CD14-positive monocyte (primary cell): ENCODE measurements at regions not wholly inside any gene's neighbourhood (a gene's known extent, or its start where the extent isn't known, plus 50 kb on each side); places are given as distances from the start of the nearest gene placed in this dataset.

Source experiments
- DNase-seq, 3 donors: peaks; one replicate each; pipeline ENCODE4 v3.0.0-alpha.2; 2011 to 2022
- H2AFZ ChIP-seq: 2 replicates; pipeline ENCODE4 v1.6.0; 2012; ENCODE audit warnings: mild to moderate bottlenecking, low read depth, low read length, inconsistent platforms; ENCODE audit not compliant: insufficient read depth, poor library complexity, severe bottlenecking
- H3K27ac ChIP-seq, 2 donors: 1 replicate in 1 of 2; 2 replicates in 1 of 2; pipeline ENCODE4 v1.5.1; 2012 to 2013; ENCODE audit warnings: low read length in 2 of 2, control low read depth in 1 of 2, inconsistent platforms in 1 of 2, low read depth in 1 of 2, mild to moderate bottlenecking in 1 of 2
- H3K27me3 ChIP-seq, 2 donors: one replicate each; pipeline versions ENCODE4 v1.6.0 to v1.6.1; 2011 to 2013; ENCODE audit warnings: low read length in 2 of 2; ENCODE audit not compliant: control insufficient read depth in 2 of 2, insufficient read depth in 2 of 2
- H3K36me3 ChIP-seq, 2 donors: replicated peaks in 1 of 2; 1 replicate in 1 of 2; 2 replicates in 1 of 2; pipeline versions ENCODE4 v1.5.1 to v1.6.1; 2012 to 2013; ENCODE audit warnings: low read length in 2 of 2, control low read depth in 1 of 2, inconsistent platforms in 1 of 2, mild to moderate bottlenecking in 1 of 2; ENCODE audit not compliant: insufficient read depth in 2 of 2, control insufficient read depth in 1 of 2
- H3K4me1 ChIP-seq, 2 donors: 1 replicate in 1 of 2; 2 replicates in 1 of 2; pipeline versions ENCODE4 v1.5.1 to v1.6.1; 2012 to 2013; ENCODE audit warnings: low read length in 2 of 2, control low read depth in 1 of 2, inconsistent platforms in 1 of 2, mild to moderate bottlenecking in 1 of 2, moderate library complexity in 1 of 2; ENCODE audit not compliant: insufficient read depth in 2 of 2, control insufficient read depth in 1 of 2
- H3K4me2 ChIP-seq: replicated peaks from 2 replicates; pipeline ENCODE3; 2012; ENCODE audit warnings: low read length, moderate library complexity, mild to moderate bottlenecking; ENCODE audit not compliant: poor library complexity, severe bottlenecking; ENCODE audit errors: extremely low read depth
- H3K4me3 ChIP-seq, 3 experiments: fragments of 200-600 bp in 1 of 3; sonication (generic) in 1 of 3; replicated peaks in 1 of 3; 1 replicate in 2 of 3; 2 replicates in 1 of 3; pipeline ENCODE4 v1.5.1; 2011 to 2013; ENCODE audit warnings: low read length in 3 of 3, mild to moderate bottlenecking in 3 of 3, control low read depth in 2 of 3, low read depth in 2 of 3, inconsistent platforms in 1 of 3, moderate library complexity in 1 of 3
- H3K79me2 ChIP-seq: 2 replicates; pipeline ENCODE4 v1.6.0; 2012; ENCODE audit warnings: mild to moderate bottlenecking, control low read depth, inconsistent platforms, low read length, moderate library complexity; ENCODE audit not compliant: insufficient read depth
- H3K9ac ChIP-seq: 2 replicates; pipeline ENCODE4 v1.6.0; 2017; ENCODE audit warnings: low read length, mild to moderate bottlenecking; ENCODE audit not compliant: insufficient read depth, poor library complexity, severe bottlenecking
- H3K9me3 ChIP-seq, 2 donors: replicated peaks in 1 of 2; 1 replicate in 1 of 2; 2 replicates in 1 of 2; pipeline versions ENCODE4 v1.5.1 to v1.6.1; 2012 to 2013; ENCODE audit warnings: low read length in 2 of 2, control low read depth in 1 of 2; ENCODE audit not compliant: control insufficient read depth in 1 of 2, insufficient read depth in 1 of 2
- H4K20me1 ChIP-seq: 2 replicates; pipeline ENCODE4 v1.6.0; 2012; ENCODE audit warnings: mild to moderate bottlenecking, low read length, control low read depth, moderate library complexity; ENCODE audit not compliant: insufficient read depth
- H3K27ac Mint-ChIP-seq, 7 donors: one replicate each; pipeline ENCODE4 v1.8.0; 2020; ENCODE audit warnings: mild to moderate bottlenecking in 7 of 7, mixed read lengths in 7 of 7, moderate library complexity in 6 of 7, inconsistent platforms in 2 of 7
- H3K27me3 Mint-ChIP-seq, 3 donors: one replicate each; pipeline ENCODE4 v1.8.0; 2021 to 2022; ENCODE audit warnings: low read depth in 3 of 3, mild to moderate bottlenecking in 3 of 3, mixed read lengths in 3 of 3, moderate library complexity in 3 of 3, inconsistent platforms in 1 of 3
- H3K36me3 Mint-ChIP-seq, 2 donors: one replicate each; pipeline ENCODE4 v1.8.0; 2020; ENCODE audit warnings: mixed read lengths in 2 of 2, inconsistent platforms in 1 of 2, mild to moderate bottlenecking in 1 of 2
- H3K4me1 Mint-ChIP-seq: one replicate; pipeline ENCODE4 v1.8.0; 2020; ENCODE audit warnings: mild to moderate bottlenecking, mixed read lengths
- H3K4me3 Mint-ChIP-seq, 2 donors: one replicate each; pipeline ENCODE4 v1.8.0; 2020; ENCODE audit warnings: mild to moderate bottlenecking in 2 of 2, mixed read lengths in 2 of 2, moderate library complexity in 1 of 2
- H3K9me3 Mint-ChIP-seq, 7 donors: one replicate each; pipeline ENCODE4 v1.8.0; 2020 to 2022; ENCODE audit warnings: mixed read lengths in 7 of 7, mild to moderate bottlenecking in 6 of 7, moderate library complexity in 6 of 7, inconsistent platforms in 2 of 7
- WGBS: methylation state at CpG from one replicate; pipeline ENCODE4 v1.1.5; 2013; ENCODE audit warnings: missing lambda C conversion rate; ENCODE audit not compliant: insufficient coverage; 5-methylcytosine and 5-hydroxymethylcytosine counted together
- intact Hi-C, 2 donors: fragments of 100-400 bp; cut with micrococcal nuclease; formaldehyde crosslinking; loops; one replicate each; pipeline versions ENCODE4 v1.15.0 to v1.15.1; 2023
- TF ChIP-seq, protein P1 (sequence below): fragments of 200-600 bp; IDR thresholded peaks from one replicate; pipeline ENCODE4 v1.8.0; 2022; ENCODE audit warnings: antibody characterized with exemption, mild to moderate bottlenecking

DNA sequence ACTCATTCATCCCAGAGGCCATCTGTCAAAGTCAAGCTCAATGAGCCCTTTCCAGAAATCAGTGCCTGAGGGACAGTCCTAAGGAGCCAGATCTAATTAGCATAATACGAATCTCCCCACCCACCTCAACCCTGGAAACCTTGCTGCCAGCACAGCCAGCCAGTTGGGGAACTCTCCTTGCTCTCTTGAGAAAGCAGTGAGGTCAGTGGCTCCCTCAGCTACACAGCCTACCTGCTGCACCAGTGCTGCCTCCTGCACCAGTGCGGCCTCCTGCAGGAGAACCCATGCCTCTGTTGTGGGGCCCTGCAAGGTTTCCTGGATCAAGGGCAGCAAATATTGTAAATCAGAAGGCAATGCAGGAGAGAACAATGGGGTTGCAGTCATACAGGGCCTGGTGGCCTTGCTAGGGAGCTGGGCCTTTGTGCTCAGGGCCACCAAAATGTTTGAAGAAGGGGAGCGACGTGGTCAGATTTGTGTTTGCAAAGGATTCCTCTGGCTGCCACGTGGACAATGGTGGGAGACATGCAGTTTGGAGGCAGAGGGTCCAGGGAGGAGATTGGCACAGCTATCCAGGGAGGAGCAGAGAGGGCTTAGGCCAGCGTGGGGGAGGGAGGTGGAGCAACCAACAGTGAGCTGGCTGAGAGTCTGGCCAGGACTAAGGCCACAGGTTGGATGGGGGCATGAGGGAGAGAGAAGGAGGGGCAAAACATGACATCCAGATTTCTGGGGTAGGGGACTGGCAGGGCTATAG, 124.3 kb upstream of the MAMLD1 start:
- no peaks in the 10 kb centered on the region for H4K20me1 ChIP-seq
- intact Hi-C loops, result no loop called here
- H3K79me2 ChIP-seq, result no peaks in the 10 kb centered on the region
- H3K9me3 ChIP-seq, result no peaks in the 10 kb centered on the region
- H3K27me3 ChIP-seq, result no peaks in the 10 kb centered on the region
- Mint-ChIP-seq H3K36me3 (no peaks in the 10 kb centered on the region), H3K9me3 (peaks cover 0 to 3% (median 0%) of the 10 kb centered on the region in 7 donors), H3K27ac (no peak overlapping the region), H3K27me3 (peaks cover 0 to 1% (median 0%) of the 10 kb centered on the region in 3 donors), H3K4me3 (no peak overlapping the region), H3K4me1 (no peaks in the 10 kb centered on the region)
- H2AFZ ChIP-seq, result no peak overlapping the region
- no peak for DNase-seq
- no peak overlapping the region for H3K4me2 ChIP-seq
- H3K4me1 ChIP-seq, result no peaks in the 10 kb centered on the region
- 69% methylated on average over 5 of the region's 6 CpGs for WGBS
- no peak overlapping the region for H3K27ac ChIP-seq
- no peaks in the 10 kb centered on the region for H3K36me3 ChIP-seq
- H3K4me3 ChIP-seq, result no peak overlapping the region
- H3K9ac ChIP-seq, result no peak overlapping the region
- TF ChIP-seq, protein P1, sequence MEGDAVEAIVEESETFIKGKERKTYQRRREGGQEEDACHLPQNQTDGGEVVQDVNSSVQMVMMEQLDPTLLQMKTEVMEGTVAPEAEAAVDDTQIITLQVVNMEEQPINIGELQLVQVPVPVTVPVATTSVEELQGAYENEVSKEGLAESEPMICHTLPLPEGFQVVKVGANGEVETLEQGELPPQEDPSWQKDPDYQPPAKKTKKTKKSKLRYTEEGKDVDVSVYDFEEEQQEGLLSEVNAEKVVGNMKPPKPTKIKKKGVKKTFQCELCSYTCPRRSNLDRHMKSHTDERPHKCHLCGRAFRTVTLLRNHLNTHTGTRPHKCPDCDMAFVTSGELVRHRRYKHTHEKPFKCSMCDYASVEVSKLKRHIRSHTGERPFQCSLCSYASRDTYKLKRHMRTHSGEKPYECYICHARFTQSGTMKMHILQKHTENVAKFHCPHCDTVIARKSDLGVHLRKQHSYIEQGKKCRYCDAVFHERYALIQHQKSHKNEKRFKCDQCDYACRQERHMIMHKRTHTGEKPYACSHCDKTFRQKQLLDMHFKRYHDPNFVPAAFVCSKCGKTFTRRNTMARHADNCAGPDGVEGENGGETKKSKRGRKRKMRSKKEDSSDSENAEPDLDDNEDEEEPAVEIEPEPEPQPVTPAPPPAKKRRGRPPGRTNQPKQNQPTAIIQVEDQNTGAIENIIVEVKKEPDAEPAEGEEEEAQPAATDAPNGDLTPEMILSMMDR, result no peak

DNA sequence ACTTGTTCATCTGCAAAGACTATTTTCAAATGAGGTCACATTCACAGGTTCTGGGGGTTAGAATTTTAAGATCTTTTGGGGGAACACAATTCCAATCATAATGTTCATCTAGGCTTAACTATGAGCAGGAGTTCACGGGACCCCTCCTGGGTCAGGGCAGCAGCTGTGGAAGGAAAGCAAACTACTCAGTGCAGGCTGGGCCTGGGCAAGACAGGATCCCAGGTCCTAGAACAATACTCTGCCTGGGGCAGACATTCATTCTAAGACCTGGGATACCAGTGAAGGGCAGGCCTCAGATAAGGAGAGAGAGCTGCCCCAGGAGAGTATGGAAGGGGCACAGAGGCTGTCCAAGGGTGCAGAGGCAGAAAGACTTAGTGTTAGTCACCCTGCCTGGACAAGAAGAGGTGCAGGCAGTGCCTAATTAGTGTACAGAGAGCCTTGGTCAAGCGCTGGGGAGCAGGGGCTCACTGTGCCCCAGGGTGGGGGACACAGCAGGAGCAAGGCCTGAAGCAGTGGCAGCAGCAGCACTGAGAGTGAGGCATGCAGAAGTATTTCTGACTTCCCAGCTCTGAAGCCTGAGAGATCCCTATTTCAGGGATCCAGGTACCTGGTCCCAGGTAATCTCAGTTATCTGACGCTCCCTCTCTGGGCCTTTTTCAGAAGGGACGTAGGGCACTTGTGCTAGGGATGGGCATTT, 123.0 kb upstream of the MAMLD1 start:
- Mint-ChIP-seq H3K36me3 (no peaks in the 10 kb centered on the region), H3K9me3 (peaks cover 0 to 3% (median 0%) of the 10 kb centered on the region in 7 donors), H3K27ac (no peak overlapping the region), H3K27me3 (peaks cover 0 to 1% (median 1%) of the 10 kb centered on the region in 3 donors), H3K4me1 (no peaks in the 10 kb centered on the region), H3K4me3 (no peak overlapping the region)
- Histone ChIP-seq H3K4me1 (no peaks in the 10 kb centered on the region), H3K9me3 (no peaks in the 10 kb centered on the region), H3K4me2 (no peak overlapping the region), H3K27ac (no peak overlapping the region), H3K79me2 (no peaks in the 10 kb centered on the region), H4K20me1 (no peaks in the 10 kb centered on the region), H2AFZ (no peak overlapping the region), H3K27me3 (no peaks in the 10 kb centered on the region), H3K4me3 (no peak overlapping the region), H3K9ac (no peak overlapping the region), H3K36me3 (no peaks in the 10 kb centered on the region)
- no peak for DNase-seq
- TF ChIP-seq, protein P1, result no peak
- intact Hi-C loops, result no loop called here
- 84% methylated on average over 4 of the region's 4 CpGs for WGBS
